H9 (cell line): ENCODE measurements at regions not wholly inside any gene's neighbourhood (a gene's known extent, or its start where the extent isn't known, plus 50 kb on each side); places are given as distances from the start of the nearest gene placed in this dataset.

Experiments used
- DNase-seq: peaks from one replicate; pipeline ENCODE4 v3.0.0-alpha.2; 2017
- H2AFZ ChIP-seq: one replicate; pipeline ENCODE4 v1.6.1; 2013; ENCODE audit warnings: mild to moderate bottlenecking, low read length, control low read depth, moderate library complexity
- H2AK5ac ChIP-seq: 2 replicates; pipeline ENCODE4 v1.6.1; 2013; ENCODE audit warnings: low read length, control low read depth, mixed read lengths; ENCODE audit not compliant: insufficient read length
- H2BK120ac ChIP-seq: one replicate; pipeline ENCODE4 v1.6.1; 2013; ENCODE audit warnings: low read depth, mild to moderate bottlenecking, low read length, control low read depth, inconsistent platforms; ENCODE audit not compliant: poor library complexity, severe bottlenecking
- H2BK12ac ChIP-seq: 2 replicates; pipeline ENCODE4 v1.6.1; 2013; ENCODE audit warnings: low read length, control low read depth, mixed read lengths, low read depth; ENCODE audit not compliant: insufficient read length
- H2BK15ac ChIP-seq: 2 replicates; pipeline ENCODE4 v1.6.1; 2013; ENCODE audit warnings: low read depth, low read length, control low read depth
- H2BK20ac ChIP-seq: one replicate; pipeline ENCODE4 v1.6.1; 2013; ENCODE audit warnings: low read depth, mild to moderate bottlenecking, low read length, control low read depth, inconsistent platforms; ENCODE audit not compliant: poor library complexity, severe bottlenecking
- H2BK5ac ChIP-seq: 2 replicates; pipeline ENCODE4 v1.6.1; 2013; ENCODE audit warnings: low read length, control low read depth, mixed read lengths; ENCODE audit not compliant: insufficient read length
- H3K14ac ChIP-seq: 2 replicates; pipeline ENCODE4 v1.6.1; 2013; ENCODE audit warnings: low read length, control low read depth; ENCODE audit not compliant: insufficient read depth
- H3K18ac ChIP-seq: 2 replicates; pipeline ENCODE4 v1.6.1; 2013; ENCODE audit warnings: low read depth, mild to moderate bottlenecking, mixed read lengths, low read length, control low read depth; ENCODE audit not compliant: insufficient read length
- H3K23ac ChIP-seq: 2 replicates; pipeline ENCODE4 v1.6.1; 2013; ENCODE audit warnings: low read length, control low read depth, mixed read lengths, low read depth; ENCODE audit not compliant: insufficient read length
- H3K23me2 ChIP-seq: 2 replicates; pipeline ENCODE4 v1.6.1; 2013; ENCODE audit warnings: low read depth, mild to moderate bottlenecking, mixed read lengths, low read length, control low read depth; ENCODE audit not compliant: insufficient read length, poor library complexity, severe bottlenecking
- H3K27ac ChIP-seq: 2 replicates; pipeline ENCODE4 v1.5.1; 2013; ENCODE audit warnings: low read length, control low read depth, mixed read lengths, low read depth; ENCODE audit not compliant: insufficient read length
- H3K27me3 ChIP-seq: 2 replicates; pipeline ENCODE4 v1.6.1; 2013; ENCODE audit warnings: low read length, control low read depth, inconsistent platforms; ENCODE audit not compliant: insufficient read depth
- H3K4ac ChIP-seq: 2 replicates; pipeline ENCODE4 v1.6.1; 2013; ENCODE audit warnings: low read depth, mild to moderate bottlenecking, control low read depth, inconsistent platforms, low read length, moderate library complexity
- H3K4me1 ChIP-seq: 2 replicates; pipeline ENCODE4 v1.6.1; 2013; ENCODE audit warnings: low read length, control low read depth, inconsistent platforms; ENCODE audit not compliant: insufficient read depth
- H3K4me2 ChIP-seq: 2 replicates; pipeline ENCODE4 v1.6.1; 2013; ENCODE audit warnings: low read length, control low read depth, mixed read lengths; ENCODE audit not compliant: insufficient read length, insufficient read depth
- H3K56ac ChIP-seq: 2 replicates; pipeline ENCODE4 v1.6.1; 2013; ENCODE audit warnings: low read depth, mild to moderate bottlenecking, mixed read lengths, low read length, control low read depth; ENCODE audit not compliant: insufficient read length
- H3K79me1 ChIP-seq: 2 replicates; pipeline ENCODE4 v1.6.1; 2013; ENCODE audit warnings: low read depth, mild to moderate bottlenecking, moderate library complexity, low read length, control low read depth, inconsistent platforms; ENCODE audit not compliant: insufficient read depth, poor library complexity, severe bottlenecking
- H3K79me2 ChIP-seq: 2 replicates; pipeline ENCODE4 v1.6.1; 2013; ENCODE audit warnings: low read length, control low read depth, inconsistent platforms; ENCODE audit not compliant: insufficient read depth
- H3K9ac ChIP-seq: 2 replicates; pipeline ENCODE4 v1.6.1; 2013; ENCODE audit warnings: low read length, control low read depth, mixed read lengths; ENCODE audit not compliant: insufficient read length; ENCODE audit errors: extremely low read depth
- H3K9me3 ChIP-seq: one replicate; pipeline ENCODE4 v1.6.1; 2013; ENCODE audit warnings: low read depth, low read length, inconsistent platforms; ENCODE audit not compliant: control insufficient read depth
- H3T11ph ChIP-seq: one replicate; pipeline ENCODE4 v1.6.1; 2013; ENCODE audit warnings: mild to moderate bottlenecking, low read length, control low read depth, inconsistent platforms
- H4K20me1 ChIP-seq: one replicate; pipeline ENCODE4 v1.6.1; 2013; ENCODE audit not compliant: control insufficient read depth, insufficient read length, insufficient read depth
- H4K5ac ChIP-seq: 2 replicates; pipeline ENCODE4 v1.6.1; 2013; ENCODE audit warnings: low read depth, mild to moderate bottlenecking, mixed read lengths, low read length, control low read depth; ENCODE audit not compliant: insufficient read length
- H4K8ac ChIP-seq: replicated peaks from 2 replicates; pipeline ENCODE4 v1.6.1; 2013; ENCODE audit warnings: low read length, control low read depth, mixed read lengths, low read depth; ENCODE audit not compliant: insufficient read length
- H4K91ac ChIP-seq: 2 replicates; pipeline ENCODE4 v1.6.1; 2013; ENCODE audit warnings: low read depth, mild to moderate bottlenecking, moderate library complexity, mixed read lengths, low read length, control low read depth; ENCODE audit not compliant: insufficient read length
- H3K27ac Mint-ChIP-seq, 3 experiments: 2 replicates in 2 of 3; 3 replicates in 1 of 3; pipeline ENCODE4 v1.8.0; 2020 to 2021; ENCODE audit warnings: mixed read lengths in 3 of 3, mild to moderate bottlenecking in 1 of 3, moderate library complexity in 1 of 3
- H3K27me3 Mint-ChIP-seq: 2 replicates; pipeline ENCODE4 v1.8.0; 2021; ENCODE audit warnings: low read depth, mild to moderate bottlenecking, moderate library complexity, mixed read lengths
- H3K36me3 Mint-ChIP-seq, 3 experiments: 2 replicates in 2 of 3; 3 replicates in 1 of 3; pipeline ENCODE4 v1.8.0; 2020 to 2021; ENCODE audit warnings: low read depth in 3 of 3, mixed read lengths in 3 of 3; ENCODE audit not compliant: insufficient read depth in 1 of 3
- H3K4me1 Mint-ChIP-seq, 2 experiments: 2 replicates each; pipeline ENCODE4 v1.8.0; 2020; ENCODE audit warnings: mixed read lengths in 2 of 2
- H3K4me3 Mint-ChIP-seq, 2 experiments: 2 replicates in 1 of 2; 3 replicates in 1 of 2; pipeline ENCODE4 v1.8.0; 2020 to 2021; ENCODE audit warnings: mild to moderate bottlenecking in 2 of 2, mixed read lengths in 2 of 2, moderate library complexity in 1 of 2
- H3K9me3 Mint-ChIP-seq, 2 experiments: 2 replicates in 1 of 2; 3 replicates in 1 of 2; pipeline ENCODE4 v1.8.0; 2020; ENCODE audit warnings: mild to moderate bottlenecking in 2 of 2, mixed read lengths in 2 of 2, moderate library complexity in 1 of 2
- WGBS: extraction: QIAGEN DNeasy Blood & Tissue Kit; methylation state at CpG from one replicate; pipeline ENCODE4 v1.1.7; 2013; ENCODE audit warnings: missing lambda C conversion rate, low lambda C conversion rate, mixed read lengths; ENCODE audit not compliant: insufficient read length; ENCODE audit errors: extremely low coverage; 5-methylcytosine and 5-hydroxymethylcytosine counted together
- TF ChIP-seq, protein P1 (sequence below): fragments of 200-600 bp; sonication (generic); conservative IDR thresholded peaks from 3 replicates; pipeline ENCODE4 v1.8.0; 2021; ENCODE audit warnings: antibody characterized with exemption, mild to moderate bottlenecking

DNA sequence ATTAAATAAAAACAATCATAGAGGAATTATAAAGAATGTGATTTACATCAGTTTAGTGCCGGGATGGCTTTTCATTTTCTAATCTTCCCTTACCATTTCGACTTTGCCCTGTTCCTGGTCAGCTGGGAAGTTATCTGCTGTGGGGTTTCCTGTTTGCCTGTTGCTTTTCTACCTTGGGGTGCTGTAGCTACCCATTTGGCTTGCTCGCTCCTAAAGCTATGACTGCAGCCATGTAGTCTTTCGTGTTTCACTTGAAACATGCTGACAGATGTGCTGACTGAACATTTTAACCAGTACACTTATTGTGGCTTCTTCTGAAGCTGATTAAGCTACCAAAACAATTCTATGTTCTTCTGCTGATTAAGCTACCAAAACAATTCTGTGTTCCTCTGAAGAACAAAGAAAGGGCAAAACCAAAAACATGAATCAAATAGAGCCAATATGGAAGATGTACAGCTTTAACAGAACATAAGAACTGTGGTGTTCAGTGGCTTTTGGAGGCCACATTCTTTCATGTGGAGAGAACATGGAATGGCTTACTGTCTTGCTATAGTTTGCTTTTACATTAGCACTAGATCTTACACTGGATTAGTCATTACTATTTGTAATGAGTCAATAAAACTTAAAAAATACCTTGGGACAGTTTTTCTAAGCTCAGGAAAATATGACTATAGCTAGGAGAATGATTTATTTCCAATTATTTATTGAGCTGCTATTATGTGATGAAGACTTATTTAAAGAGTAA lies 440.4 kb downstream of the SPRY1 start:
- TF ChIP-seq, protein P1, sequence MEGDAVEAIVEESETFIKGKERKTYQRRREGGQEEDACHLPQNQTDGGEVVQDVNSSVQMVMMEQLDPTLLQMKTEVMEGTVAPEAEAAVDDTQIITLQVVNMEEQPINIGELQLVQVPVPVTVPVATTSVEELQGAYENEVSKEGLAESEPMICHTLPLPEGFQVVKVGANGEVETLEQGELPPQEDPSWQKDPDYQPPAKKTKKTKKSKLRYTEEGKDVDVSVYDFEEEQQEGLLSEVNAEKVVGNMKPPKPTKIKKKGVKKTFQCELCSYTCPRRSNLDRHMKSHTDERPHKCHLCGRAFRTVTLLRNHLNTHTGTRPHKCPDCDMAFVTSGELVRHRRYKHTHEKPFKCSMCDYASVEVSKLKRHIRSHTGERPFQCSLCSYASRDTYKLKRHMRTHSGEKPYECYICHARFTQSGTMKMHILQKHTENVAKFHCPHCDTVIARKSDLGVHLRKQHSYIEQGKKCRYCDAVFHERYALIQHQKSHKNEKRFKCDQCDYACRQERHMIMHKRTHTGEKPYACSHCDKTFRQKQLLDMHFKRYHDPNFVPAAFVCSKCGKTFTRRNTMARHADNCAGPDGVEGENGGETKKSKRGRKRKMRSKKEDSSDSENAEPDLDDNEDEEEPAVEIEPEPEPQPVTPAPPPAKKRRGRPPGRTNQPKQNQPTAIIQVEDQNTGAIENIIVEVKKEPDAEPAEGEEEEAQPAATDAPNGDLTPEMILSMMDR: no peak
- Histone ChIP-seq H4K20me1 (no peaks in the 10 kb centered on the region), H3K23me2 (no peaks in the 10 kb centered on the region), H3K79me1 (no peaks in the 10 kb centered on the region), H2BK20ac (no peak overlapping the region), H2AK5ac (no peak overlapping the region), H3T11ph (no peak overlapping the region), H3K18ac (no peak overlapping the region), H3K56ac (no peak overlapping the region), H4K8ac (no peak overlapping the region), H3K14ac (no peak overlapping the region), H4K91ac (no peak overlapping the region), H4K5ac (no peak overlapping the region), H2BK12ac (no peak overlapping the region), H3K27ac (no peak overlapping the region), H3K4me2 (no peak overlapping the region), H3K4ac (no peak overlapping the region), H3K27me3 (no peaks in the 10 kb centered on the region), H3K23ac (no peak overlapping the region), H2AFZ (peak overlapping the region; percentile 48), H3K4me1 (no peaks in the 10 kb centered on the region; the same call in 1 of the 2 replicates), H2BK5ac (no peak overlapping the region), H2BK120ac (no peak overlapping the region), H3K9ac (no peak overlapping the region), H2BK15ac (no peak overlapping the region), H3K9me3 (no peaks in the 10 kb centered on the region), H3K79me2 (no peaks in the 10 kb centered on the region)
- WGBS: no CpG with 5 or more reads among the region's 4 CpGs
- Mint-ChIP-seq H3K4me3 (no peak overlapping the region), H3K9me3 (no peaks in the 10 kb centered on the region), H3K27ac (no peak overlapping the region; a peak in 1 of 7 replicates), H3K36me3 (peaks cover 0 to 5% (median 0%) of the 10 kb centered on the region in 3 experiments; a peak in 1 of 7 replicates), H3K4me1 (peaks cover 3 to 11% of the 10 kb centered on the region in 2 experiments; a peak in 3 of 4 replicates), H3K27me3 (no peaks in the 10 kb centered on the region)
- no peak for DNase-seq
